Osteoblast (primary cell): ENCODE measurements at regions not wholly inside any gene's neighbourhood (a gene's known extent, or its start where the extent isn't known, plus 50 kb on each side); places are given as distances from the start of the nearest gene placed in this dataset.

Experiments
- DNase-seq: peaks from one replicate; pipeline ENCODE4 v3.0.0; 2011; ENCODE audit warnings: low spot score, mixed read lengths; ENCODE audit not compliant: insufficient read length; ENCODE audit errors: missing footprints
- H2AFZ ChIP-seq: 2 replicates; pipeline ENCODE4 v1.6.0; 2011; ENCODE audit warnings: mild to moderate bottlenecking, low read length
- H3K27ac ChIP-seq: 2 replicates; pipeline ENCODE4 v1.5.1; 2011; ENCODE audit warnings: mild to moderate bottlenecking, low read depth, low read length, moderate library complexity
- H3K27me3 ChIP-seq: 2 replicates; pipeline ENCODE4 v1.6.0; 2012; ENCODE audit warnings: mild to moderate bottlenecking, control low read depth, inconsistent platforms, low read length, moderate library complexity; ENCODE audit not compliant: insufficient read depth
- H3K36me3 ChIP-seq: 2 replicates; pipeline ENCODE4 v1.5.1; 2011; ENCODE audit warnings: mild to moderate bottlenecking, low read length, control low read depth, moderate library complexity; ENCODE audit not compliant: insufficient read depth
- H3K4me1 ChIP-seq: 2 replicates; pipeline ENCODE4 v1.5.1; 2011; ENCODE audit warnings: mild to moderate bottlenecking, low read length, control low read depth, moderate library complexity; ENCODE audit not compliant: insufficient read depth
- H3K4me2 ChIP-seq: 2 replicates; pipeline ENCODE4 v1.6.0; 2011; ENCODE audit warnings: mild to moderate bottlenecking, low read length; ENCODE audit not compliant: insufficient read depth
- H3K4me3 ChIP-seq: fragments of 200-600 bp; sonication (generic); 3 replicates; pipeline ENCODE4 v1.5.1; 2012; ENCODE audit warnings: mild to moderate bottlenecking, low read length, inconsistent platforms; ENCODE audit not compliant: insufficient read depth
- H3K79me2 ChIP-seq: 2 replicates; pipeline ENCODE4 v1.6.0; 2012; ENCODE audit warnings: mild to moderate bottlenecking, low read length, control low read depth, inconsistent platforms; ENCODE audit not compliant: insufficient read depth
- H3K9me3 ChIP-seq: 2 replicates; pipeline ENCODE4 v1.5.1; 2011; ENCODE audit warnings: low read depth, low read length, control low read depth
- H4K20me1 ChIP-seq: 2 replicates; pipeline ENCODE4 v1.6.0; 2012; ENCODE audit warnings: mild to moderate bottlenecking, low read length, control low read depth; ENCODE audit not compliant: insufficient read depth
- CTCF ChIP-seq: IDR thresholded peaks from 2 replicates; pipeline ENCODE4 v1.5.1; 2011; ENCODE audit warnings: mild to moderate bottlenecking, low read depth, low read length, moderate library complexity; ENCODE audit errors: extremely low read depth

- Histone ChIP-seq H3K27me3 (no peaks in the 10 kb centered on the region), H3K4me3 (no peak overlapping the region), H2AFZ (no peak overlapping the region), H3K36me3 (no peaks in the 10 kb centered on the region), H3K4me1 (no peaks in the 10 kb centered on the region), H4K20me1 (no peaks in the 10 kb centered on the region), H3K27ac (no peak overlapping the region), H3K4me2 (no peak overlapping the region), H3K9me3 (peaks cover 3% of the 10 kb centered on the region), H3K79me2 (no peaks in the 10 kb centered on the region)
- no peak for TF ChIP-seq CTCF
- DNase-seq, result no peak
Observed at GRCh38 chrX:129077424-129078170, 445.7 kb downstream of the SMARCA1 start.

GRCh38 chrX:129071390-129071789, 451.9 kb downstream of the SMARCA1 start:
- no peak overlapping the region for H3K4me2 ChIP-seq
- TF ChIP-seq CTCF, result no peak
- H3K4me1 ChIP-seq, result no peaks in the 10 kb centered on the region

GRCh38 chrX:129065895-129066294, 457.4 kb downstream of the SMARCA1 start:
- Histone ChIP-seq H3K27me3 (no peaks in the 10 kb centered on the region), H3K27ac (no peak overlapping the region), H4K20me1 (no peaks in the 10 kb centered on the region), H3K4me2 (no peak overlapping the region), H2AFZ (no peak overlapping the region), H3K4me1 (no peaks in the 10 kb centered on the region), H3K4me3 (no peak overlapping the region), H3K9me3 (no peaks in the 10 kb centered on the region), H3K79me2 (no peaks in the 10 kb centered on the region), H3K36me3 (no peaks in the 10 kb centered on the region)
- DNase-seq, result no peak
- no peak for TF ChIP-seq CTCF

More at GRCh38 chrX:129071390-129071789, 451.9 kb downstream of the SMARCA1 start:
- Histone ChIP-seq H3K79me2 (no peaks in the 10 kb centered on the region), H3K27me3 (no peaks in the 10 kb centered on the region), H3K9me3 (no peaks in the 10 kb centered on the region), H2AFZ (no peak overlapping the region), H3K4me3 (no peak overlapping the region), H3K36me3 (no peaks in the 10 kb centered on the region), H3K27ac (no peak overlapping the region), H4K20me1 (no peaks in the 10 kb centered on the region)
- no peak for DNase-seq

GRCh38 chrX:129058405-129058804, 464.9 kb downstream of the SMARCA1 start:
- no peak overlapping the region for H3K4me2 ChIP-seq
- no peak overlapping the region for H3K27ac ChIP-seq
- H3K27me3 ChIP-seq, result no peaks in the 10 kb centered on the region
- no peaks in the 10 kb centered on the region for H3K36me3 ChIP-seq
- H3K9me3 ChIP-seq, result no peaks in the 10 kb centered on the region
- no peaks in the 10 kb centered on the region for H3K4me1 ChIP-seq
- no peaks in the 10 kb centered on the region for H3K79me2 ChIP-seq
- no peaks in the 10 kb centered on the region for H4K20me1 ChIP-seq
- no peak overlapping the region for H3K4me3 ChIP-seq
- TF ChIP-seq CTCF, result no peak
- no peak overlapping the region for H2AFZ ChIP-seq
- no peak for DNase-seq
